Eye (tissue), 1 donor: ENCODE measurements at regions not wholly inside any gene's neighbourhood (a gene's known extent, or its start where the extent isn't known, plus 50 kb on each side); places are given as distances from the start of the nearest gene placed in this dataset.
A peak's percentile ranks its signal among the peaks of the same experiment; 100 is the strongest.

ENCODE experiments used
- DNase-seq: peaks from one replicate; pipeline ENCODE4 v3.0.0-alpha.2; 2015

DNA sequence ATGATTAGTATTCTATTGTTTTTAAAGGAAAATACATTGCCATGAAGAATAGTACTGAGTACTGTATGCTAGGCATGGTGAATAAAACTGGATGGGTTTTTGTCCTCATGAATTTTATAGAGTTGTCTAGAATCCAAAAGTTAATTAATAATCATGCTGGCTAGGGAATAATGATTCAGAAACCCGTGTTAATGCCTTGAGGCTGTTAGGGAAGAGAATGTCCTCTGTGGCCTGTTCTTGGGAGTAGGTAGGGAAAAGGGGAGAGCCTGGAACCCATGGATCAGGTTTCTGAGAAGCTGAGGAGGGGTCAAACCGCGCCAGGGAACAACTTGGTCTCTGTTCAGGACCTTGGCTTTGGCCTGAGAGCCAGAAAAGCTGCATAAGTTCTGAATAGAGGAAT, 1376.3 kb upstream of the SLC10A2 start:
- no peak for DNase-seq

GRCh38 chr13:104436555-104436954, 1370.3 kb upstream of the SLC10A2 start:
- no peak for DNase-seq

DNA sequence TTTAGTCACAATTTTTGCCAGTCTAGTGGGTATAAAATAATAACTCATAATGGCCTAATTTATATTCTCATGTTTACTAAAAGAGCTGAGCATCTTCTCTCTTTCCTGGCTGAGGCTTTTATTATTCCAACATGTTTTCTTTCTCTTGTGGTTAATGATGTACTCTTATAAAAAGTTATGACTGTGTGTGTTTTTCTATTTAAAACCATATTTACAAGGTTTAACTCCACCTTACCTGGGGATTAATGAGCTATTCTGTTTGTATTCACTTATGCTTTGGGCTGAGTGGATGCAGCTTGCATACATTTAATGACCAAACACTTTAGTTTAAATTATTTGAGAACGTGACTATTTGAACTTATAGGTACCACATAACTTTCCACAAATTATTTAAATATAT, 1365.7 kb upstream of the SLC10A2 start:
- DNase-seq: no peak

DNA sequence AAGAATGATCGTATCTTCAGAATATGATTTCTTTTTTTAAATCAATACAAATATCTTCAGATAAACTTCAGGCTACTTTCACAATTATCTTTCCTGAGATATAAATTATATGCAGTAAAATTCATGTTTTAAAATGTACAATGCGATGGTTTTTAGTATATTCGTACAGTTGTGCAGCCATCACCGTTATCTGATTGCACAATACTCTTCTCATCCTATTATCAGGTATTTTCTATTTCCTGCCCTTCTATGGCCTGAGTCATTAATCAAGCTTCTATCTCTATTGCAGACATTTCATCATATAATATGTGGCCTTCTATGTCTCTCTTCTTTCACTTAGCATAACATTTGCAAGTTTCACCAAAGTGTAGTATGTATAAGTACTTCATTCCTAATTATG, 1360.2 kb upstream of the SLC10A2 start:
- DNase-seq: no peak

- DNase-seq: no peak
Observed at GRCh38 chr13:104422668-104423067, 1356.5 kb upstream of the SLC10A2 start.

- no peak for DNase-seq
Observed at GRCh38 chr13:104416973-104417372, 1350.8 kb upstream of the SLC10A2 start.

GRCh38 chr13:104414771-104415170, 1348.6 kb upstream of the SLC10A2 start:
- DNase-seq: no peak

- DNase-seq: no peak
Observed at GRCh38 chr13:104414181-104414580, 1348.0 kb upstream of the SLC10A2 start.

DNA sequence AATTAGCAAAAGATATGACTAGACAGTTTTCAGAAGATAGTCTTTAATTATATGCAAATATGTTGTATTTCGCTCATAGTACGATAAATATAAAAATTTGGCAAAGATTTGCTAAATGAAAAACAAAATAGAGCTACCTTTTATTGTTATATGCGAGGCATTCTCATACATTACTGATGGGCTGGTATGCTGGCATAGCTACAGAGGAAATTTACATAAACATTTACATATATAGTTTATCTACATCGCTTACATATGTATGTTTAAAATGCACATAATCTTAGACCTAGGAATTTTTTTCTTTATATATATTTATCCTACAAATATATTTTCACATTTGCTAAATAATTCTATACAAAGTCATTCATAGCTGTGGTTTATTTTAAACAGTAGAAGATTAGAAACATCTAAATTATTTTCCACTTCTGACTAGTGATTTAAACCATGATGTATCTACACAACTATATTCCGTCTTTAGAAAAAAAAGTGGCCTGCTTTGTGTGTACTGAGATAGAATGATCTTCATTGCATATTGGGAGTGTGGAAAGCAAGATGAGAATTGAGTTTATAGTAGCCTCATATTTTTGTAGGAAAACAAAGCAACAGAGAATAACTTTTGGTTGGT, 1345.0 kb upstream of the SLC10A2 start:
- no peak for DNase-seq

- no peak for DNase-seq
Observed at GRCh38 chr13:104408733-104409132, 1342.5 kb upstream of the SLC10A2 start.

DNA sequence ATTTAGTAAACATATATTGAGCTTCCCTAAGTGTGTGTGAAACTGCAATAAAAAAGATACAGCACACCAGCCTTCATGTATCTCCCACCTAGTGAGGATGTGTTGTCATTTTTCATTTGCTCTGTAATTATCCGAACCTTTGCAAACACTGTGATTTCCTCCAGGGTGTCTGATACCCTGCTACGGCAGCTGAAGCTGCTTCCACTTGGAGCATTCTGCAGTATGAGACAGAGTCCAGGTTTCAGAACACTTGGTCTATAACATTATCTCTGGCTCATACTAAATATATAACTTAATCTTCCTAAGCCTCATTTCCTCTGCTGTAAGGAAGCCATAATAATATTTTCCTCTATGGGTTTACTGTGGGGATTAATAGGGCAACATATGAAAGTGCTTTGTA, 1338.1 kb upstream of the SLC10A2 start:
- no peak for DNase-seq

GRCh38 chr13:104389691-104390090, 1323.5 kb upstream of the SLC10A2 start:
- no peak for DNase-seq

- no peak for DNase-seq
Observed at GRCh38 chr13:104387510-104387909, 1321.3 kb upstream of the SLC10A2 start.

- DNase-seq: no peak
Observed at GRCh38 chr13:104385404-104385803, 1319.2 kb upstream of the SLC10A2 start.

DNA sequence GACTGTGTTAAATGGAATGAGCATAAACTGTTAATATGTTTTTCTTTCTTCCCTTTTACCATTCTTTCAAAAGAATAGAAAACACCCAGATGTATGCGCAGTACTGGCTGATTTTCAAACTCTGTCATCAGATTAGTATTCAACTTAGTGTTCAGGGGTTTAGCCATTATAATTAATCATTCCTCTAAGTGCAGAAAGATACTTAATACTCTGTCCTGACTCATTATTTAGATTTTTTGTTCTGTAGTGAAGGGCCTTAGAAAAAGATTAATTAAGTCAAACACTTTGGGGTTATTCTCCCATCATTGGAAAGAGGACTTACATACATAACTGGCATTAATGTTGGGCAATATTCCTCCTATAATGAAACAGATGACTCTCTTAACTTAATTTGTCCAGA, 1316.7 kb upstream of the SLC10A2 start:
- peak; percentile 18 for DNase-seq

DNA sequence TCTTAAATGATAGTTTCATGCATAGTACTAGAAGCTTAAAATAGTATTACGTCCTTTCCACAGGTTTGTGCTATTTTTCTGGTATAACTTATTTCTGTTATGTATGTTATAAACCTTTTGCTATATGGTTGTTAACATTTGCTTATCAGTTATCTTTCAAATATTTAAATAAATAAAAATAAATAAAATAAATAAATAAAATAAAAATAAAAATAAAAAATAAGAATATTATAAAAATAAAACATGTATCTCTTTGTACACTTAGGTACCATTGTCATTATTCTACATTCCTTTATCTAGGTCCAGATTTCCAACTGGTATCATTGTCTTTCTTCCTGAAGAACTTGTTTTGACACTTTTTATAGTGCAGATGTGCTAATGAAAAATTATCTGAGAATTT, 1310.4 kb upstream of the SLC10A2 start:
- DNase-seq: no peak

DNA sequence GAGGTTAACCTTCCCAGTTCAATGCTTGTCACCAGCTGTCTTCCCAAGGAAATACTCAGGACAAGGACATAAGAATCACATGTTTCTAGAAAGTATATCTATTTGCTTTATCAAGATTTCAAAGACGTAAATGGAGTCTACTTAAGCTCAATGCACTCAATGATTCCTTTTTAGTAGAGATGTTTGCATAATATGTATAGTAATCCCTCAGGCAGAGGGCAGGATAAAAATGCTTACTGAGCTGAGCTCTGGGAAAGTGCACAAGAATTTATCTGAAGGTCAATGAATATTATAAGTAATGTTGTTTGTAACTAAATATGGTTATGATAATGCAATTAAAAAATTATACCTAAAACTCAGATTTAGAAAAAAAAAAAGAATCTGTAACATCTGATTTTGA, 1309.4 kb upstream of the SLC10A2 start:
- DNase-seq: no peak

DNA sequence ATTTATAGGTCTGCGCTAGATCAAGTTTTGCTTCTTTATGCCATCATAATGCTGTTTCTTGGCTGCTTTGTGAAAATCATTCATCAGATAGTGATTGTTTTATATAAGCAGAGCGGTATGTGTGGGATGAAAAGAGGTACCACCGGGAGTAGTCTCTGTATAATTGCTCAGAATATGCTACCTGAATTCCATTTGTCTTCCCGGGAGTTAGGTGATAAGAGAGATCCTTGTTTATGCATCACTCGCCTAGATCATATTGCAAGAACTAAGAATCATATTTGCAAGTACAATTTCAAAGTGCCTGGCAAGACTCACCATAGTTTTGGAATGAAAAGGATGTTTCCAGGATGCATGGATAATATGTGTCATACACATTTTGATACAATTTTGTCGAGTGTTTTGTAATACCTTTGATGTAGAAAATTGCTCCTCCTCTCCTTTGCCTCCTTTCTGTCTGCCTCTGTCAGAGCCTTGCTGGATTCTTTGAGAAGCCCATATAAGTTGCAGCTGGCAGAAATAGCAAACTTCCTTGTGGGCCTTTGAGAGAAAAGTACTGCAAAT, 1306.0 kb upstream of the SLC10A2 start:
- no peak for DNase-seq

- DNase-seq: no peak
Observed at GRCh38 chr13:104365430-104365829, 1299.2 kb upstream of the SLC10A2 start.

- no peak for DNase-seq
Observed at GRCh38 chr13:104357672-104358354, 1291.6 kb upstream of the SLC10A2 start.

GRCh38 chr13:104357174-104357573, 1291.0 kb upstream of the SLC10A2 start:
- peak; percentile 24 for DNase-seq

DNA sequence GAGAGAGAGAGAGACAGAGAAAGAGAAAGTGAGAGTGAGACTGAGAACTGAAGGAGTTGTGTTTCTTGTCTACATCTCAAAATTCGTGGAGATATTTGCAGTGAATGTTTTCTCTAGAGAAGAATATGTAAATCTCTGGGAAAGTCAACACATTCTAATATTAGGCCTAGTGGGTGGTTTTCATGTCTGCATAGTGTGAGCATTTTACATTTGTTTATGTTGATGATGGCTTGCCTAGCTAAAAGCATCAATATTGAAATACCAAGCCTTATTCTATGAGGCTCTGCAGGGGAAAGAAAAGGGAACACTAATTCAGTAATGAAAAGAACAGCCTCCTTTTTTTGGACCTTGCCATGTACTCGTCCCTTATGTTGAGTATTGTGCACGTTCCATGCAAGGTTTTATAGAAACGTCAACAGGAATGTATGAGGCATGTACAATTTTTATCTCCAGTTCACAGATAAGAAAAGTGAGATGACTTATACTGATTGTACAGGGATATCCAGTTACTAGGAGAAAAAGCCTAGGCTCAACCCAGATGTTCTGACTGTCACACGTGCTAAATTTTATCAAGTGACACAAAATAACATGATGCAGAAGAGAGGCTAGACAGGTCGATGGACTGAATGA, 1288.9 kb upstream of the SLC10A2 start:
- no peak for DNase-seq

DNA sequence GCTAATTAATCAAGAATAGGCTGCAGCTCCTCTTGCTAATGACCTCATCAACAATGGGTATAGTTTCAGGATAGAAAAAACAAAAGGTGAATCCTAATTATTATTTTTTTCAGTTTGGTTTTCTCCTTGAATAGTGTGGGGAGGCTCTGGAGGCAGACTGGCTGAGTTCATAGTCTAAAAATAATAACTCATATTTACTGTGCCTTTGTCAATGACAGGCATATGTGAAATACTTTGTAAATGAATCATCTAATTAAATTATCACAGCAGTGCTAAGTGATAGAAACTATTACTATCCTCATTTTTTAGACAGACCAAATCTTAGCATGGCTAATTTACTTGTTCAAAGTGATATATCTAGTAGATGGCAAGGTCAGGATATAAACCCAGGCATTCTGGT, 1261.0 kb upstream of the SLC10A2 start:
- no peak for DNase-seq

DNA sequence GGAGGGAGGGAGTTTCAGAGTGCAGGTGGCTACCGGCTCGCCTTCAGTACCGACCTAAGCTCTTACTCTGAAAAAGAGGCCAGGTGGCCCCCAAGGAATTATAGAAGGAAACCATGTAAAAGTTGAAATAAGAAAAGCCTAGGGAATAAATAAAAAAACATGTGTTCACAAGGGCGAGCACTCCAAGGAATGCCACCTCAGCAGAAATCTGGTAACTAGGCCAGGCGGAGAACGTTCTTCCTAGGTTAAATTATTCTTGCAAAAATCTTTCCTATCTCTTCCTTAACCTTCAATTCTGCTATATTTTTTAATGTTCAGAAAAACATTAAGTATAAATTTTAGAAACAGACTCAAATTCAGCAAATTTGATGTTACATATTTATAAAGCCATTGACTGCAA, 1260.3 kb upstream of the SLC10A2 start:
- DNase-seq: peak; percentile 6
